ENCODE measurements at regions not wholly inside any gene's neighbourhood (a gene's known extent, or its start where the extent isn't known, plus 50 kb on each side); places are given as distances from the start of the nearest gene placed in this dataset.
A peak's percentile ranks its signal among the peaks of the same experiment; 100 is the strongest.

GRCh38 chr1:194167956-194168640, 981.7 kb upstream of the B3GALT2 start:
- no peak for DNase-seq (ENCODE audit: low read depth in 3 of 3, low spot score in 2 of 3)

- no peak for DNase-seq (ENCODE audit: low read depth in 3 of 3, low spot score in 2 of 3)
Measured at GRCh38 chr1:194164755-194165154, 978.3 kb upstream of the B3GALT2 start.

GRCh38 chr1:194161591-194161990, 975.2 kb upstream of the B3GALT2 start:
- no peak for DNase-seq (ENCODE audit: low read depth in 3 of 3, low spot score in 2 of 3)

- no peak for DNase-seq (ENCODE audit: low read depth in 3 of 3, low spot score in 2 of 3)
Measured at GRCh38 chr1:194159941-194160340, 973.5 kb upstream of the B3GALT2 start.

- no peak for DNase-seq (ENCODE audit: low read depth in 3 of 3, low spot score in 2 of 3)
Measured at GRCh38 chr1:194155962-194156361, 969.5 kb upstream of the B3GALT2 start.

GRCh38 chr1:194151056-194151455, 964.6 kb upstream of the B3GALT2 start:
- no peak for DNase-seq (ENCODE audit: low read depth in 3 of 3, low spot score in 2 of 3)

- no peak for DNase-seq (ENCODE audit: low read depth in 3 of 3, low spot score in 2 of 3)
Measured at GRCh38 chr1:194150242-194150641, 963.8 kb upstream of the B3GALT2 start.

- DNase-seq (ENCODE audit: low read depth in 3 of 3, low spot score in 2 of 3) = no peak
Measured at GRCh38 chr1:194133152-194133551, 946.7 kb upstream of the B3GALT2 start.

GRCh38 chr1:194118086-194118485, 931.7 kb upstream of the B3GALT2 start:
- DNase-seq (ENCODE audit: low read depth in 3 of 3, low spot score in 2 of 3) = no peak

GRCh38 chr1:194117582-194117981, 931.2 kb upstream of the B3GALT2 start:
- DNase-seq (ENCODE audit: low read depth in 3 of 3, low spot score in 2 of 3) = no peak

GRCh38 chr1:194114288-194114687, 927.9 kb upstream of the B3GALT2 start:
- peak in 1 of 3 donors; percentile 12 for DNase-seq (ENCODE audit: low read depth in 3 of 3, low spot score in 2 of 3)

GRCh38 chr1:194105381-194105780, 919.0 kb upstream of the B3GALT2 start:
- no peak for DNase-seq (ENCODE audit: low read depth in 3 of 3, low spot score in 2 of 3)

- no peak for DNase-seq (ENCODE audit: low read depth in 3 of 3, low spot score in 2 of 3)
Measured at GRCh38 chr1:194104247-194104844, 917.9 kb upstream of the B3GALT2 start.

GRCh38 chr1:194103516-194104246, 917.3 kb upstream of the B3GALT2 start:
- DNase-seq (ENCODE audit: low read depth in 3 of 3, low spot score in 2 of 3) = no peak

GRCh38 chr1:194103101-194103500, 916.7 kb upstream of the B3GALT2 start:
- no peak for DNase-seq (ENCODE audit: low read depth in 3 of 3, low spot score in 2 of 3)

- DNase-seq (ENCODE audit: low read depth in 3 of 3, low spot score in 2 of 3) = no peak
Measured at GRCh38 chr1:194102607-194103006, 916.2 kb upstream of the B3GALT2 start.

- no peak for DNase-seq (ENCODE audit: low read depth in 3 of 3, low spot score in 2 of 3)
Measured at GRCh38 chr1:194084755-194085154, 898.3 kb upstream of the B3GALT2 start.

GRCh38 chr1:194081444-194081843, 895.0 kb upstream of the B3GALT2 start:
- no peak for DNase-seq (ENCODE audit: low read depth in 3 of 3, low spot score in 2 of 3)

GRCh38 chr1:194080826-194081225, 894.4 kb upstream of the B3GALT2 start:
- DNase-seq (ENCODE audit: low read depth in 3 of 3, low spot score in 2 of 3) = no peak

GRCh38 chr1:194078765-194079164, 892.4 kb upstream of the B3GALT2 start:
- no peak for DNase-seq (ENCODE audit: low read depth in 3 of 3, low spot score in 2 of 3)

GRCh38 chr1:194076646-194077045, 890.2 kb upstream of the B3GALT2 start:
- no peak for DNase-seq (ENCODE audit: low read depth in 3 of 3, low spot score in 2 of 3)

- DNase-seq (ENCODE audit: low read depth in 3 of 3, low spot score in 2 of 3) = no peak
Measured at GRCh38 chr1:194073833-194074232, 887.4 kb upstream of the B3GALT2 start.

Data from right renal cortex interstitium (tissue), 3 donors.